Esophagus squamous epithelium (tissue), 5 donors: ENCODE measurements at regions not wholly inside any gene's neighbourhood (a gene's known extent, or its start where the extent isn't known, plus 50 kb on each side); places are given as distances from the start of the nearest gene placed in this dataset.

ENCODE experiments used
- DNase-seq: peaks from one replicate; lab custom pipeline; 2025; lab: John Stamatoyannopoulos, UW
- H3K27ac ChIP-seq, 4 donors: fragments of 200-600 bp; sonication (generic); one replicate each; pipeline ENCODE4 v1.5.1; 2016 to 2019; ENCODE audit warnings: mild to moderate bottlenecking in 1 of 4
- H3K27me3 ChIP-seq, 4 donors: fragments of 200-600 bp; sonication (generic); 1 replicate in 3 of 4; 2 replicates in 1 of 4; pipeline versions ENCODE4 v1.5.1 to v1.6.0; 2017 to 2021; ENCODE audit warnings: antibody characterized with exemption in 1 of 4
- H3K36me3 ChIP-seq, 3 donors: fragments of 200-600 bp; sonication (generic); one replicate each; pipeline ENCODE4 v1.5.1; 2016 to 2019
- H3K4me1 ChIP-seq, 3 donors: fragments of 200-600 bp; sonication (generic); one replicate each; pipeline ENCODE4 v1.5.1; 2017 to 2019
- H3K4me3 ChIP-seq, 4 donors: fragments of 200-600 bp; sonication (generic); 1 replicate in 3 of 4; 2 replicates in 1 of 4; pipeline ENCODE4 v1.5.1; 2016 to 2019; ENCODE audit warnings: mild to moderate bottlenecking in 2 of 4, moderate library complexity in 1 of 4
- H3K9me3 ChIP-seq, 3 donors: fragments of 200-600 bp; sonication (generic); one replicate each; pipeline ENCODE4 v1.5.1; 2016 to 2019
- POLR2A ChIP-seq, 4 donors: fragments of 450-650 bp; IDR thresholded peaks; one replicate each; pipeline ENCODE4 v1.6.1; 2017; ENCODE audit warnings: antibody characterized with exemption in 4 of 4, mild to moderate bottlenecking in 4 of 4, moderate library complexity in 3 of 4
- WGBS, 2 donors: methylation state at CpG; one replicate each; pipeline ENCODE4 v1.1.5; 2018; 5-methylcytosine and 5-hydroxymethylcytosine counted together
- intact Hi-C: fragments of 100-400 bp; cut with DNase I; formaldehyde crosslinking; loops from one replicate; pipeline ENCODE4 v1.15.0; 2022
- TF ChIP-seq, protein P1 (sequence below), 6 experiments: fragments of 450-650 bp in 4 of 6; fragments of 200-600 bp in 2 of 6; sonication (generic) in 2 of 6; IDR thresholded peaks; one replicate each; pipeline ENCODE4 v1.5.1; 2016 to 2019; ENCODE audit warnings: antibody characterized with exemption in 6 of 6, mild to moderate bottlenecking in 4 of 6, moderate library complexity in 4 of 6
- donor health status: DM: yes; HTN: yes; CAD: no.

DNA sequence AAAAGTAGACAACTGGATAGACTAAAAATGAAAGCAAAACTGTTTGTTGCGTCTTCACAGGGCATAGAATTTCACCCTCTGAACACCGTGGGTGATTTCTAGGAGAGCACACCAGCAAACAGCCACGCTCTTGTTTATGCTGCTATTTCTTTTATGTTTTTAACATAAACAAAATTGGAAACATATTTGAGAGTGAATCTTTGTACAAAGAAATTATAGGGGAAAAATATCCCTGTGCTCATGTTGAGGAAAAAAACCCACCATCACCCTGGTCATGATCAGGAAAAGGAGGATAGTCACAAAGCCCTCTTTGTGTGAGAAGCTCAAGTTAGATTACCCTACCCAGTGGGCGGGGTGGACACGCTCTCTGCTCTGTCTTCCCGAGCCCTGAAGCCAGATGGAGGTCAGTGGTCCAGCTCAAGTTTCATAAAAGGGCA is 313.3 kb downstream of the SATB1 start:
- DNase-seq, result no peak
- intact Hi-C loops, result no loop called here
- Histone ChIP-seq H3K4me3 (no peak overlapping the region), H3K9me3 (no peaks in the 10 kb centered on the region), H3K36me3 (no peaks in the 10 kb centered on the region), H3K4me1 (peaks cover 0 to 6% (median 0%) of the 10 kb centered on the region in 3 donors), H3K27me3 (no peaks in the 10 kb centered on the region), H3K27ac (no peak overlapping the region)
- TF ChIP-seq POLR2A (IDR thresholded peaks at IDR 0.05), result no peak
- TF ChIP-seq, protein P1, sequence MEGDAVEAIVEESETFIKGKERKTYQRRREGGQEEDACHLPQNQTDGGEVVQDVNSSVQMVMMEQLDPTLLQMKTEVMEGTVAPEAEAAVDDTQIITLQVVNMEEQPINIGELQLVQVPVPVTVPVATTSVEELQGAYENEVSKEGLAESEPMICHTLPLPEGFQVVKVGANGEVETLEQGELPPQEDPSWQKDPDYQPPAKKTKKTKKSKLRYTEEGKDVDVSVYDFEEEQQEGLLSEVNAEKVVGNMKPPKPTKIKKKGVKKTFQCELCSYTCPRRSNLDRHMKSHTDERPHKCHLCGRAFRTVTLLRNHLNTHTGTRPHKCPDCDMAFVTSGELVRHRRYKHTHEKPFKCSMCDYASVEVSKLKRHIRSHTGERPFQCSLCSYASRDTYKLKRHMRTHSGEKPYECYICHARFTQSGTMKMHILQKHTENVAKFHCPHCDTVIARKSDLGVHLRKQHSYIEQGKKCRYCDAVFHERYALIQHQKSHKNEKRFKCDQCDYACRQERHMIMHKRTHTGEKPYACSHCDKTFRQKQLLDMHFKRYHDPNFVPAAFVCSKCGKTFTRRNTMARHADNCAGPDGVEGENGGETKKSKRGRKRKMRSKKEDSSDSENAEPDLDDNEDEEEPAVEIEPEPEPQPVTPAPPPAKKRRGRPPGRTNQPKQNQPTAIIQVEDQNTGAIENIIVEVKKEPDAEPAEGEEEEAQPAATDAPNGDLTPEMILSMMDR (IDR thresholded peaks at IDR 0.05), result no peak
- 10 to 21% methylated on average over 6 of the region's 6 CpGs for WGBS, 2 donors

DNA sequence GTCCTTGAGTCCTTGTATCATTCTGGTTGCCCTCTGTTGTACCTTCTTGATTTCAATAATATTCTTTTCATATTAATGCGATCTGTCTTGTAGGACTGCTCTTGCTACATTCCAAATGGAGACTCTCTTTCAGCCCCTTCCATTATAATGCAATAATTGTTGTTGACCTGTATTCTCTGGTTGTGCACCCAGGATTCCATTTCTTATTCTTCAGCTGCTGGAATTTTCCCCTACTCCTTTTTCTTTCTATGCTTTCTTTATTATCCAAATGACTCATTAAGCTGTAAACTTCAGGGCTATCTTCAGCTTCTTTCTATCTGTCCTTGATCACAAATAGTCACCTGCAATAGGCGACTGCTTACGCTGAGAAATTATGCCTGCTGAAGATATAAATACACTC is 321.5 kb downstream of the SATB1 start:
- Histone ChIP-seq H3K27me3 (no peaks in the 10 kb centered on the region), H3K27ac (no peak overlapping the region), H3K4me1 (peaks cover 0 to 7% (median 0%) of the 10 kb centered on the region in 3 donors), H3K36me3 (no peaks in the 10 kb centered on the region), H3K4me3 (no peak overlapping the region), H3K9me3 (no peaks in the 10 kb centered on the region)
- TF ChIP-seq, protein P1 (IDR thresholded peaks at IDR 0.05), result no peak
- no peak for TF ChIP-seq POLR2A (IDR thresholded peaks at IDR 0.05)
- no peak for DNase-seq
- WGBS, 2 donors, result 87 to 93% methylated on average over 3 of the region's 3 CpGs
- intact Hi-C loops, result no loop called here

DNA sequence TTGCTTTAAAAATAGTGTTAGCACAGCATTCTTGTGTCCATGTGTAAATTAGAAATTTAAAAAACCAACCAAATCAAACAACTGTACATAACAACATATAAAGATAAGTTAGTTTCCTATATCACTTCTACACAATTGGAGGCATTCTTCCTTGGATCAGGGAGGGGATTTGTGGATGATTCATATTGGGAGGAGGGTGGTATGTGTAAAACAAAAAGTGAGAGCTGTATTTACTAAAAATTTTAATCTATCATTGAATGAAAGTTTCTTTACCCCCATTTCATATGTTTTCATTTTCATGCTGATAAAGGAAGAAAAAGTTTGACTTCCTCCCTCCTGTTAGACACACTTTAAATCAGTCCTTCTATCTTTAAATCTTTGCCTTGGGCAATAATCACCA is 325.0 kb downstream of the SATB1 start:
- intact Hi-C loops, result no loop called here
- H3K27ac ChIP-seq, result no peak overlapping the region
- TF ChIP-seq, protein P1 (IDR thresholded peaks at IDR 0.05), result no peak
- TF ChIP-seq POLR2A (IDR thresholded peaks at IDR 0.05), result no peak
- no peaks in the 10 kb centered on the region for H3K27me3 ChIP-seq
- DNase-seq, result no peak
- no peaks in the 10 kb centered on the region for H3K9me3 ChIP-seq
- no peaks in the 10 kb centered on the region for H3K36me3 ChIP-seq
- peaks cover 0 to 7% (median 0%) of the 10 kb centered on the region in 3 donors for H3K4me1 ChIP-seq
- H3K4me3 ChIP-seq, result no peak overlapping the region

DNA sequence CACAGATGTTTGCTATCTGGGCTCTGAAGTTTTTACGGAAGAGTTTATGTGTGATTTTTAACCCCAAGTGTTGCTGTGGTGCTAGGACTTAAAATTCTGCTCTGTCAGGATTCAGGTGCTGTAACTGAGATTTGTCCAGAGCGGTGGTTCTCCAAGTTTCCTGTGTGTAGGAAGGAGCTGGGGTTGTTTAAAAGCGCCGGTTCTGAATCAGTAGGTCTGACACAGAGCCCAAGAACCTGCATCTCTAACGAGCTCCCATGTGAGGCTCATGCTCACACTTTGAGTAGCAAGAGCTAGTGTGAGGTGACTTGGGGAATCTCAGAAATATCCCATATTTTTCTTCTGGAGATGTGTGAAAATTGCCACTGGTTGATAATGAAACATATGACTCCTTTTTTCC is 325.5 kb downstream of the SATB1 start:
- Histone ChIP-seq H3K36me3 (no peaks in the 10 kb centered on the region), H3K4me1 (peaks cover 0 to 7% (median 0%) of the 10 kb centered on the region in 3 donors), H3K27me3 (no peaks in the 10 kb centered on the region), H3K9me3 (no peaks in the 10 kb centered on the region), H3K27ac (no peak overlapping the region), H3K4me3 (no peak overlapping the region)
- WGBS, 2 donors, result 73 to 79% methylated on average over 5 of the region's 5 CpGs
- TF ChIP-seq, protein P1 (IDR thresholded peaks at IDR 0.05), result no peak
- TF ChIP-seq POLR2A (IDR thresholded peaks at IDR 0.05), result no peak
- no peak for DNase-seq
- intact Hi-C loops, result no loop called here

DNA sequence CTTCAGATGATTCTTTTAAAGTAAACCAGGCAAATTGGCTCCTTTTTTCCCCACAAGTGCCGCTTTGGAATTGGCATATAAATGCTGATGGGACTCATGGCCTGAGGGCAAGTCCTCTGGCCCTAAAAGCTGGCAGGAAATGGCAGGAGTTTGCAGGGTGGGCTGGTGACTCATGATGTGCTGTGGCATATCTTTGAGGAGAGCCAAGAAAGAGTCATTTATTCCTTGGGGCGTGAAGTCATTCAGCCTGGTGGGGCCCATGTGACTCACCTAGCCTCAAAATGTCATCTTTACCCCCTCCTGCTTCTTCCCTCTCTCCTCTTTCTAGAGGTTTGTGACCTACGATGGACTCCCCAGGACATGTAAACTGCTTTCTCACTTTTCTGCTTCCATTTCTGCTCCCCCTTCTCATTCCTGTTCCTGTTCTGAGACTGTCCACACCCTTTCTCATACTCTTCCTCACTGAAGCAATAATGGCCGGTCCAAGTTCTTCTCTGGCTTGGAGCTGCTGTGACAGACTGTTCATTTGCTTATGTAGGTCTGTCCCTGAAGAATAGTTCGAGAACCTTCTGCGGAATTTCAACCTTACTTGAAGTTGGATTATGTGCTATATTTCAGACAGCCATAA is 326.1 kb downstream of the SATB1 start:
- TF ChIP-seq, protein P1 (IDR thresholded peaks at IDR 0.05), result no peak
- no peak for TF ChIP-seq POLR2A (IDR thresholded peaks at IDR 0.05)
- H3K4me3 ChIP-seq, result no peak overlapping the region
- no peak for DNase-seq
- H3K4me1 ChIP-seq, result peaks cover 0 to 7% (median 0%) of the 10 kb centered on the region in 3 donors
- H3K27me3 ChIP-seq, result no peaks in the 10 kb centered on the region
- intact Hi-C loops, result no loop called here
- 43 to 62% methylated on average over 4 to 6 of the region's 6 CpGs for WGBS, 2 donors
- no peaks in the 10 kb centered on the region for H3K9me3 ChIP-seq
- no peak overlapping the region for H3K27ac ChIP-seq
- no peaks in the 10 kb centered on the region for H3K36me3 ChIP-seq
